HG03571 (cell line): ENCODE measurements at regions not wholly inside any gene's neighbourhood (a gene's known extent, or its start where the extent isn't known, plus 50 kb on each side); places are given as distances from the start of the nearest gene placed in this dataset.

Experiments used
- ATAC-seq: cut with Tn5 transposase; IDR thresholded peaks from one replicate; pipeline ENCODE4 v1.9.1; 2021; ENCODE audit not compliant: unreplicated experiment

GRCh38 chr5:74136276-74136825, 504.2 kb downstream of the ENC1 start:
- ATAC-seq: no peak

DNA sequence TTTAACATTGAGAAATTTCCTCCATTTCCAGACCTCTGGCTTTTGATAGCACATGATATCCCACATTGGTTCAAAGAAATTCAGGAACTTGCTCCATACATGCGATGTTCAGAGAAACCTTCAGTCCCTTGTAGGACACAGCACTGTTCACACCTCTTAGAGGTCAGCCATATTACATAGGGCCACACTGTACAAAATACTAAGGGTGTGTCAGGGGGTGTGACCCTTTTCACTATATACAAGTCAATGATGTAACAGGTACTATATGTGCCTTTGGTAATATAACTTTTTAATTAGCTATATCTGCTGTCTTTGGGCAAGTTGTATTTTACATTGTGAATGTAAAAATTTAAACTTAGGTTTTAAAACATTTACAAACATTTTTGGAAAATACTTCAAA, 505.5 kb downstream of the ENC1 start:
- ATAC-seq: no peak

- ATAC-seq: no peak
Measured at GRCh38 chr5:74132485-74132884, 506.5 kb downstream of the ARHGEF28 start.

GRCh38 chr5:74131250-74131649, 505.3 kb downstream of the ARHGEF28 start:
- ATAC-seq: no peak

GRCh38 chr5:74130155-74130897, 504.3 kb downstream of the ARHGEF28 start:
- ATAC-seq: no peak

DNA sequence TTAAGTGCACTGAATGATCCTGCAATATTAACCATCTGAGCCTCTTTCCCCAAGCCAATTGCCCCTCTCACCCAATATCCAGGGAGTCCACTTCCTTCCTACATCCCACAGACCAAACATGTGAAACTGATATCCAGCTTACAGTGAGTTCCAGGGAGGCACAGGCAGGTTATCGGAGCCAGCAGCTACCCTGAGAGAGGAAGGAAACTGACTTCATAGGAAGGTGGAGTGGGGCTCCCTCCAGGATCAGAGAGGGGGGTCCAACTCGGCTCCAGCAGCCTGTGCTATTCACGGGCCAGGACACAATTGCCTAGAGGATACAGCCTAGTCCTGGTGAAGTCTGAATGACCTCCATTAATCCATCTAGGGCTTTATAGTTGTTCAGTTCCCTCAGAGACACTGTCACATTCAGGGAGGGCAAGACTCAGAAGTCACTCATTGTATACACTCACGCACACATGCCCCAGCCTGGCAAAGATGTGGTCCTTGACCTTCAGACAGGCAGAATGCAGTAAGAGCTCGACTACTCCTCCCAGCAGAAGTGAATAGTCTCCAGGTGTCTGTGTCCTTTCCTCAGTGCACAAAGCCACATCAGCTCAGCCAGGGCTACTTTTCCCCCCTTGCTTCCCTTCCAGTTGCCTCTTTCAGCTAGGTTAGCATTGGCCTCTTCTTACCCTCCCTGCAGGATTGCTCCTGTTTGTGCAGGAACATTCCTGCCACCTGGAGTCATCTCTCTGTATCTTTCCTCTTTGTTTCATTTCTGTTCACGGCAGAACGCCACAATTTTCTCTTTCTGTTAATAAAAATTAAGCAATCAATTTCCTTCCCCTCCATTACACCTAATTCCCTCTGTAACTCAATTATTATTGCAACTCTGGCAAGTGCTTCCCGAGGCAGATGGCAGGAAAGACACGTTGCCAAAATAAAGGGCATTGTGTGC, 501.7 kb downstream of the ARHGEF28 start:
- no peak for ATAC-seq

DNA sequence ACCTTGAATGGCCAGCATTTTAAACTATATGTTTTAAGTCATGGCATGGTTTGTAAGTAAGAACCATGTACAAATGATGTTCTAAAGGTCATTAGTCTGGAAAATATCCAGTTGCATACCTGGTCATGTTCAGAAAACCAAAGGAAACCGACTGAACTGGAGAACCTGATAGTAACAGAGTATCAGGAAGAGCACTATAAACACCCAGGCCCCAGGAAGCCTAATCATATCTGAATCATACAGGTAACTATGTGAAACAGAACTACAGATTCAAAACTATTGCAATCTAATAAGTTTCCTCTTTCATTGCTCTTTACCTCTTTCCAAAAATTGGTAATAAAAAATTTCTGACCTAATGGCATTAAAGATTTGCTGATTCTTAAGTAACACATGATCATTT, 500.3 kb downstream of the ARHGEF28 start:
- ATAC-seq: no peak

DNA sequence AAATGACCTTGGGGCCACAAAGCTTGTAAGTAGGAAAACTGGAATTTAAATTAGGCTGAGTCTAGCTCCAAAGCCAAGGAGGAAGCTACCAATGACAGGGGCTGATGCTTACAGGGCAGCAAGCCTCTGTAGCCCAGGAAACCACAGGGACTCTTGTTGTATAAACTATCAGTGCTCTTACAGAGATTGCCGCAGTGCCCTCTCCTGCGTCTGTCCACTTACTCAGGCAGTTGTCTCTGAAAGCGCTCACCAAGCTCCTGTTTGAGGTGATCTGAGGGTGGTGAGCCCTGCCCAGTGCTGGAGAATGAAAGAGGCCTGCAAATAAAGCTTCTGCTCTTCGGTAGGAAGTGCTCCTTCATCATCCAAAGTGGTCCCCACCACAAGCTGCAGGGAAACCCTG, 498.8 kb downstream of the ARHGEF28 start:
- no peak for ATAC-seq

DNA sequence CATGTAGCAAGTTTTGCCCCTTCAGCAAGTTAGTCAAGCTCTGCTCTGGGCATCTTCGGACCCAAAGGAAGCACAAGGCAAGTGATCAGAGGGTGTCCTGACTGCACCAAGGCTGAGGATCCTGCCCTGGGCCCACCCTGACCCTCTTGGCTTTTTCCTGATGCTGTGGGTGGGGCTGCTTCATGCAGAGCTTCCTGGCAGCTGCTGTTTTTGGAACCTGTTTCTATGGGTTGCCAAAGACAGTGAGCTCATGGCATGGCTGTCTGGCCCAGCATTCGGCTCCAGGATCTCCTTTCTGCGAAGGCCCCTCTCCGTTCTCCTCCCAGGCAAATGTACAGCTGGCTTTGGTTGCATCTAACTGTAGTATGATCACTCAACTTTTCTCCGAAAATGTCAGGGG, 497.9 kb downstream of the ARHGEF28 start:
- ATAC-seq: no peak

DNA sequence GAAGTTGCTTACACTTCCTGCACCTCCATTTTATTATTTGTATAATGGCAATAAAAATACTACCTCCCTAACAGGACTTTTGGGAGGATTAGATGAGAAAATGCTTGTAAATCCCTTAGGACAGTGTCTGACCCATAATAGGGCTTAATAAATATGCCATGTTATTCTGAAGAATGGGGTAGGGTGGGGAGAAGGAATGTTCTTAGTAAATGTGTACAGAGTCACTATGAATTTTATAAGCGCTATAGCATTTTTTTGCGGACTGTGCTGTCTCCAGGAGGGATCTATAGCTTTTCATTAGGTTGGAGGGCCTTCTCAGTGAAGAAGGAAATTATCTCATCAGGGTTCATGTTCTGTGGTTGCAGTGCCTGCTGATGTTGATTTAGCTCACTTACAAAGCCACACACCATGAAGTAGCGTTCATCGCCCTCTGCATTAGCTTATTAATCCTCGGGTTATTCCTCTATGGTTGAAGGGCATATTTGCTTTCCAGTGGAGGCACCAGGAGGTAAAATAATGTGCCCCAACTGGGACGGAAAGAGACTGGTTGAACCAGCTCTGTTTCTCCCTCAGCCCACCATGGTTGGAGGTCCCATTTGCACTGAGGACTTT, 497.1 kb downstream of the ARHGEF28 start:
- no peak for ATAC-seq

- no peak for ATAC-seq
Measured at GRCh38 chr5:74122175-74122574, 496.2 kb downstream of the ARHGEF28 start.

DNA sequence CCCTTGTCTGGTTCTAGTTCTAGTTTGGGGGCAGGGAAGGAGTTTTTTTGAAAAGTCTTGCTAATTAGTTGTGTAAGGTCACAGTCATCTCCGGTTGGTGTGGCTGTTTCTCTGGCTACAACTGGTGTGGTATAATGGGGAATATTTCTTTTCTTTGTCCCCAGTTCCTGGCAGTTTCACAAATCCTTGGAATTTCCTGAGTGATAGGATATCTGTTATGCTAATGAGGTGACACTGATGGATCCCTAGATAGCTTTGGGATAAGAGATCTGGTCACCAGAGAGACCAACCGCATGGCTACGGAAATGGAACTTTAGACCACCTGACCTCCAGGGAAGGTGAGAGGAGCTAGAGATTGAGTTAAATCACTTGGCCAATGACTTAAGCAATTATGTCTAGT, 494.6 kb downstream of the ARHGEF28 start:
- ATAC-seq: no peak

GRCh38 chr5:74118071-74118470, 492.1 kb downstream of the ARHGEF28 start:
- ATAC-seq: no peak

GRCh38 chr5:74116984-74117383, 491.0 kb downstream of the ARHGEF28 start:
- ATAC-seq: no peak

- ATAC-seq: no peak
Measured at GRCh38 chr5:74116266-74116665, 490.3 kb downstream of the ARHGEF28 start.

DNA sequence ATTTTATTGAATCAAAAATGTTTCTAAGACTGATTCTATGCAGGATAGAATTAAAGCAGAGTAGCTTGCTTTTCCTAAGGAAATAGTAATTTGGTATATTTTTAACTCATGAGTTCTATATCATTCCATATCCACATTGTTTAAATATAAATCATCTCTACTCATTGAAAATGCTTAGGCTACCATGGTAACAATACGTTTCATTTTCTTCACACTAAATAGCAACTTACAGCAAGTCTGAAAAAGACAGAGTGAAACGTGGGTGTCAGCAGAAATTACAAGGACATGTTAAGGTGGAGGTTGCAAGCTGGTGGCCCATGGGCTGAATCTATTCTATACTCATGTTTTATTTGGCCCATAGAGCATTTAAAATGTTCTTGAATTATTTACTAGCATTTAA, 487.9 kb downstream of the ARHGEF28 start:
- ATAC-seq: no peak

GRCh38 chr5:74113196-74113540, 487.2 kb downstream of the ARHGEF28 start:
- ATAC-seq: no peak

DNA sequence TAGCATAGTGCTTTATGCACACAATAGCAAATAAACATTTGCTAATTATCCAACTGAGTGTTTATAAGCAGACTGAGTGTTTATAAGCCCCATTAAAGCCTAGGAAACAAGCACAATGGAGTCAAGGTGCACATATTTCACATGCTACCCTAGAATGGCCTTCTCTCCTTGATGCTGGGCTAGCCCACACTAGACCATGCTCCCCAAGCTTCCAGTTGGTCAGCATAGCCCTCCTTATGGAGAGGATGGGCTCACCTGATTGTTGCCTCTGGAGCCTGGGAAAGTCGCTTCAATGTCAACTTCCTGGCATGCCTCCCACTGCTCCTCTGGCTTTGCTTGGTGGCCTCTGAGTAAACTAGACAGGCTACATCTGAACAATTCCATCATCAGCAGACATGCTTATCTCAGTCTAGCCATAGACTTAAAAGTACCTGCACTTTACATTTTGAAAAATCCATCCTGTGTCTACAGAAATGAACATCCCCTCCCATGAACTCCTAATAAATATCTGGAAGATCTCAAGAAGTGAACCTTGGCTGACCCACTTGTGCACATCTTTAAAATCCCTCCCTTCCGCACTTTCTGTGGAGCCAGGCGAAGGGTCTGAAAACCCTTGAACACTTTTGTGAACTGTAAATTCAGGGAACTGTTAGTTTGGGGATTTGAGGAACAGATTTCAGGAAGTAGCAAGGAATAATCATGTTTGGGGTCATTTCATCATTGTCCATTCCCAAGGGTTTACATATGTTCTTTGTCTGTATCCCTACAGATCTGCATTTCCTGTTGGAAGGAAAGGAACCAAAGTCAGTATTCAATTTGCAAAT, 486.6 kb downstream of the ARHGEF28 start:
- no peak for ATAC-seq

- no peak for ATAC-seq
Measured at GRCh38 chr5:74111764-74112163, 485.8 kb downstream of the ARHGEF28 start.

DNA sequence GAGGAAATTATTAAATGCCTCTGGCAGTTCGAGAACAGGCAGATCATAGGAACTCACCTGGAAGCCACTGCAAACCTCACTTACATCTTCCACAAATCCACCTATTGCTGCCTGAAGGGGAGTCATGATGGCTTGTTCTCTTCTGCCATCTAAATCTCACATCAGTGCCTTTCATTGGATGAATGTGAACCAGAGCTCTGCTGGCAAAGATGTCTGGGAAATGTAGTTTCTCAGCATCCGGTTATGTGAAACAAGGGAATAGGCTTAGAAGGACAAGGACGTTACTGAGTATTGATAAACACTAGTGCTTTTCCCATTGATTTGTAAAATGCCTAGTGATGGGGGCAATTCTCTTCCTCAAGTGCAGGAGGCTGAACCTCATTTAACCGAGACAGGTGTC, 483.3 kb downstream of the ARHGEF28 start:
- no peak for ATAC-seq

DNA sequence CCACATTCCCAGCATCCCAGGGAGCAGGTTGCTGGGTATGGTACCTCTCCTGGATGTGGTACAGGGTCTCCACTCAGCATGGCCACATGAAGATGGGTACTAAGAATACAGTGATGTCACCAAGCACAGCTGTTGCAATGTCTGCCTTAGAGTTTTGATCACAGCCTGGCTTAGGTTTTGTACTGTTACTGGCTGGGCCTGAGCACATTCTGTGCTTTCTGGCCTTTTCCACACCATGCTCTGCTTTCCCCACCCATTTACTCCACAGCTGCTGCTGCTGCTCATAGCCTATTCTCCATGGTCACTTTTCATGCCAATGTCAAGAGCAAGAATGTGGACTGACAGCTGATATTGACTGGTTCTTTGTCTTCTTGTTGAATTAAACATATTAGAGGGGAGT, 481.9 kb downstream of the ARHGEF28 start:
- no peak for ATAC-seq
